Chondrocyte (in vitro differentiated cells): ENCODE measurements at regions not wholly inside any gene's neighbourhood (a gene's known extent, or its start where the extent isn't known, plus 50 kb on each side); places are given as distances from the start of the nearest gene placed in this dataset.

Experiments
- DNase-seq: peaks from one replicate; pipeline ENCODE4 v3.0.0; 2021; ENCODE audit warnings: mixed read lengths, low spot score
- H3K27ac Mint-ChIP-seq: one replicate; pipeline ENCODE4 v1.8.0; 2021; ENCODE audit warnings: mild to moderate bottlenecking, moderate library complexity, mixed read lengths; ENCODE audit not compliant: unreplicated experiment
- H3K27me3 Mint-ChIP-seq: 2 replicates; pipeline ENCODE4 v1.8.0; 2021; ENCODE audit warnings: low read depth, mixed read lengths
- H3K36me3 Mint-ChIP-seq: 2 replicates; pipeline ENCODE4 v1.8.0; 2021; ENCODE audit warnings: low read depth, mixed read lengths
- H3K4me1 Mint-ChIP-seq: 2 replicates; pipeline ENCODE4 v1.8.0; 2021; ENCODE audit warnings: low read depth, mild to moderate bottlenecking, mixed read lengths
- H3K4me3 Mint-ChIP-seq: one replicate; pipeline ENCODE4 v1.8.0; 2021; ENCODE audit warnings: mild to moderate bottlenecking, moderate library complexity, mixed read lengths; ENCODE audit not compliant: unreplicated experiment
- H3K9me3 Mint-ChIP-seq: 2 replicates; pipeline ENCODE4 v1.8.0; 2021; ENCODE audit warnings: low read depth, mixed read lengths
- TF ChIP-seq, protein P1 (sequence below): fragments of 200-600 bp; sonication (generic); IDR thresholded peaks from 2 replicates; pipeline ENCODE4 v1.5.0; 2021; ENCODE audit warnings: antibody characterized with exemption, mild to moderate bottlenecking, moderate library complexity

DNA sequence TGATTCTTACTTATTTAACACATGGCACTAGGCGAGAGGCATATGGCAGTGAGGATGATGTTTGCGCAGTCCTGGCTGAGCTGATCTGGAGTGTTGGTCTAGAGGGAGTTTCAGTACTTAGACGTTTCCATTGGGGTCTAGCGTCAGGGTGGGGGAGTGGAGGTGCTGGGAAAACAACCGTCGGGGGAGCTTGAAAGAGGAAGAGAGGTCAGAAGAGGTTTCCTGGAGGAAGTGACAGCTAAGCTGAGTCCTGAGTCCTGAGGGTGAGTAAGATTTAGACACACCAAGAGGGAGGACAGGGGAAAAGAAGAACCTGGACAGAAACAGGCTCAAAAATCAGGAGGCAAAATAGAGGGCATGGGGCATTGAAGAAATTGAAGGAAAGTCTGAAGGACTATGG, 81.4 kb downstream of the ALOX5AP start:
- H3K27ac Mint-ChIP-seq, result no peak overlapping the region

DNA sequence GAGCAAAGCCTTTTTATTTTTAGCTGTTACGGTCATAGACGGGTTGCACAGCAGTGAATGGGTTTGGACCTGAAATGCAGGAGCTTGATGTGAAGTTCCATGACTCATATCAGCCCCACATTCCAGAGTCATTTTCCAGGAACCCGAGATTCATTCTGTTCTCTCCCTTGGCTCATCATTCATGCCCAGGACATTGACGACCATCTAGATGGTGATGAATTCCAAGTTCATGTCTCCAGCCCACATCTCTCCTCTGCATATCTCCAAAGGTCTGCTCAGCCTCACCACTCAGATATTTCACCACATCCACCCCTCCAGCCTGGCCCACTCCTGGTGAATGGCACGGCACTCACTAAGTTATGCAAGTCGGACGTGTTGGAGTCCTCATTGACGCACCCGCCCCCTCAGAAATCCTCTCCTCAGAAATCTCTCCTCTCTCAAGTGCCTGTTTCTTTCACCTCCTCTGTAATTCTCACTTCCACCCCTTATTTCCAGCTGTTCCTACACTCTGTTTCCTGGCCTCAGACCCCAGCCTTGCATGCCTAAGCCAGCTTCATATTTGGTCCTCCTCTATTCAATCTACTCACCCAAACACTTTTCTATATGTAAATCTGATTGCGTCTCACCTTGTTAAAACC, 83.1 kb downstream of the ALOX5AP start:
- H3K4me1 Mint-ChIP-seq, result peaks cover 31% of the 10 kb centered on the region
- DNase-seq, result no peak

More for the DNA sequence above, 81.4 kb downstream of the ALOX5AP start:
- TF ChIP-seq, protein P1, sequence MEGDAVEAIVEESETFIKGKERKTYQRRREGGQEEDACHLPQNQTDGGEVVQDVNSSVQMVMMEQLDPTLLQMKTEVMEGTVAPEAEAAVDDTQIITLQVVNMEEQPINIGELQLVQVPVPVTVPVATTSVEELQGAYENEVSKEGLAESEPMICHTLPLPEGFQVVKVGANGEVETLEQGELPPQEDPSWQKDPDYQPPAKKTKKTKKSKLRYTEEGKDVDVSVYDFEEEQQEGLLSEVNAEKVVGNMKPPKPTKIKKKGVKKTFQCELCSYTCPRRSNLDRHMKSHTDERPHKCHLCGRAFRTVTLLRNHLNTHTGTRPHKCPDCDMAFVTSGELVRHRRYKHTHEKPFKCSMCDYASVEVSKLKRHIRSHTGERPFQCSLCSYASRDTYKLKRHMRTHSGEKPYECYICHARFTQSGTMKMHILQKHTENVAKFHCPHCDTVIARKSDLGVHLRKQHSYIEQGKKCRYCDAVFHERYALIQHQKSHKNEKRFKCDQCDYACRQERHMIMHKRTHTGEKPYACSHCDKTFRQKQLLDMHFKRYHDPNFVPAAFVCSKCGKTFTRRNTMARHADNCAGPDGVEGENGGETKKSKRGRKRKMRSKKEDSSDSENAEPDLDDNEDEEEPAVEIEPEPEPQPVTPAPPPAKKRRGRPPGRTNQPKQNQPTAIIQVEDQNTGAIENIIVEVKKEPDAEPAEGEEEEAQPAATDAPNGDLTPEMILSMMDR, result no peak
- Mint-ChIP-seq H3K36me3 (no peaks in the 10 kb centered on the region), H3K4me1 (peaks cover 27% of the 10 kb centered on the region), H3K9me3 (no peaks in the 10 kb centered on the region), H3K27me3 (no peaks in the 10 kb centered on the region), H3K4me3 (no peak overlapping the region)
- DNase-seq, result no peak

DNA sequence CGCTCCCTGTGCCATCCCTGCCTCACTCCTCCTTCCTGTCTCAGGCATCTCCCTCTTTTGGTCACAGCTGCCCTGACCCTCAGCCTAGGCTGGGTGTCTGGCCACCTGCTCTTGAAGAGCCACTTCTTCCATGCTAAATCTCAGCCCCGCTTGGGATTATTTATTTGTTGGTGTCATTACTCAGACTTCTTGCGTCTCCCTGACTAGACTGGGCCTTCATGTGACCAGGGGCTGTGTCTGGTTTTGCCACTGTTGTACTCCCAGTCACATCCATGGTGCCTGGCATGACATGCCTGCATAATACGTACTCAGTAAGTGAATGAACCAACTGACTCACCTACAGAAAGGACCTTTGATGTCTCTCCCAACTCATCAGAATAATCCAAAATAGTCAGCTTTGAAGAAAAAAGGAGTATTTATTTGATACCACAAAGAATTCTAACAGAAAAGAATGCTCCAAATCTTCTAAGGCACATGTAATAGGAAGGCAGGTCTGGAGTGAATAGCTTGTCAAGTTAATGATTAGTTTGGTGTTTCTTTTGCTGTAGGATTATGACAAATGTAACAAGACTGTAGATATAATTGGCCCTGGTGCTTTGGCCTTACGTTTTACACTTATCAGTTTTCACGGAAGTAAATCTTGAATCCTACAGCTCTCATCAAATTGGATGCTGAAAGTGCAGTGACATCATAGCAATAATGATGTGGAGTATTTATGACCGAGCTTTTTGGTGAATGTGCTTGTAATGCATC, 84.0 kb downstream of the ALOX5AP start:
- Mint-ChIP-seq H3K4me3 (no peak overlapping the region), H3K36me3 (no peaks in the 10 kb centered on the region), H3K27ac (peak overlapping the region; percentile 77), H3K4me1 (peaks cover 31% of the 10 kb centered on the region), H3K27me3 (no peaks in the 10 kb centered on the region), H3K9me3 (no peaks in the 10 kb centered on the region)
- TF ChIP-seq, protein P1, result no peak
- DNase-seq, result no peak

More for the DNA sequence above, 83.1 kb downstream of the ALOX5AP start:
- Mint-ChIP-seq H3K36me3 (no peaks in the 10 kb centered on the region), H3K27me3 (no peaks in the 10 kb centered on the region), H3K27ac (peak overlapping the region; percentile 84), H3K4me3 (no peak overlapping the region), H3K9me3 (no peaks in the 10 kb centered on the region)
- TF ChIP-seq, protein P1, result no peak

DNA sequence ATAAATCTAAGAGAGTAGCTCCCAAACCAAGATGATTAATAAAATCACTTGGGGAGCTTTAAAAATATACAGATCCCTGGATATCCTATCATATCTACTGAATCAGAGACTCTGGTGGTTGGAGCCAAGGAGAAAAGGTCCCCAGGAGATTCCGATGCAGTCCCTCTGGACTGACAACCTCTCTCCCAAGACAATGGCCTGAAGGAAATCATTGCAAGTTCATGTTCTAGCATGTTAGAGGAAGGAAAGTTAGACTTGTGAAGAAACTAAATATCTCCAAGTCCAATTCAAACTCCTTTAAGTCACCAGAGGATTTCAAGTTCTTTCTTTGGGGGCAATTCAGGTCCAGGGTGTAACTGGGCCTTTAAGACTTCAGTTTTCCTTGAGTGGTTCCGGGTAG, 84.7 kb upstream of the MEDAG start:
- Mint-ChIP-seq H3K27ac (no peak overlapping the region), H3K4me1 (peaks cover 29% of the 10 kb centered on the region), H3K9me3 (no peaks in the 10 kb centered on the region), H3K4me3 (no peak overlapping the region), H3K27me3 (no peaks in the 10 kb centered on the region), H3K36me3 (no peaks in the 10 kb centered on the region)
- no peak for DNase-seq
- TF ChIP-seq, protein P1, result no peak

DNA sequence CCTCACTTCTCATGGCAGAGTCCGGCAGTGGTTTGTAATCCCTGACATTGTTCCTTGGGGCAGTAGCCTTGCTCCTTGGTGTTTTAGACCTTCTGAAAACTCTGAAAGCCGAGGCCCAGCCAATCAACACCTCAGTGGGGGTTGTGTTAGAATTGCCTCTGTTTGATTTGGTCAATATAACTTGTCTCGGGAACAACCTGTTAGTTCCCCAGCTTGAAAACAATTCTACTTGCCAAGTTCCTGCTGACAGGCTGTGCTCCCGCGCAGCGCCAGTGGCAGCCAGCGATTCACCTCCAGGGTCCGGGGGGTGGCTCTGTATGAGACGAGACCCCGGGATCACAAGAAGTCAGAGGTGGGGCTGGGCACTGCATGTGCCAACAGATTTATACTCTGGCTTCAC, 81.4 kb upstream of the MEDAG start:
- DNase-seq, result no peak
- TF ChIP-seq, protein P1, result no peak
- Mint-ChIP-seq H3K4me1 (peaks cover 14% of the 10 kb centered on the region), H3K9me3 (no peaks in the 10 kb centered on the region), H3K27me3 (no peaks in the 10 kb centered on the region), H3K4me3 (no peak overlapping the region), H3K27ac (no peak overlapping the region), H3K36me3 (no peaks in the 10 kb centered on the region)
